C4-2B (cell line): ENCODE measurements at regions not wholly inside any gene's neighbourhood (a gene's known extent, or its start where the extent isn't known, plus 50 kb on each side); places are given as distances from the start of the nearest gene placed in this dataset.

Experiments
- H3K27ac ChIP-seq: fragments of 450-650 bp; 2 replicates; pipeline ENCODE4 v1.5.1; 2017
- ZFX ChIP-seq: fragments of 450-650 bp; IDR thresholded peaks from 2 replicates; pipeline ENCODE4 v1.6.1; 2017
- TF ChIP-seq, protein P1 (sequence below): fragments of 450-650 bp; conservative IDR thresholded peaks from 2 replicates; pipeline ENCODE4 v1.5.1; 2017; ENCODE audit warnings: mild to moderate bottlenecking

DNA sequence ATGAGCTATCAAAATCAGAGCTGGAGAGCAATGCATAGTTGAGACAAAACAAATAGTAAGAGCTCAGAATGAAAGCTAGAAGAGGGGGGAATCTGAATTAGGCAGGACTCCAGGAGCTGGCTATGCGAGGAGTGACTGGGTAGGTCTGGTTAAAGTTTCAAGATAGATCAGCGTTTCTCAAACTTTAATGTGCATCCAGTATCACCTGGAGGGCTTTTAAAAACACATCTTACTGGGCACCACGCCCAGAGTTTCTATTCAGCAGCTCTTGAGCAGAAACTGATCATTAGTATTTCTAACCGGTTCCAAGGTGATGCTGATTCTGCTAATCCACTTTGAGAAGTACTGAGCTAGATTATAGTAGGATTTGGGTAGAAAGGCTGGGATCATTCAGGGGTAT is 96.2 kb upstream of the ACP3 start:
- TF ChIP-seq, protein P1, sequence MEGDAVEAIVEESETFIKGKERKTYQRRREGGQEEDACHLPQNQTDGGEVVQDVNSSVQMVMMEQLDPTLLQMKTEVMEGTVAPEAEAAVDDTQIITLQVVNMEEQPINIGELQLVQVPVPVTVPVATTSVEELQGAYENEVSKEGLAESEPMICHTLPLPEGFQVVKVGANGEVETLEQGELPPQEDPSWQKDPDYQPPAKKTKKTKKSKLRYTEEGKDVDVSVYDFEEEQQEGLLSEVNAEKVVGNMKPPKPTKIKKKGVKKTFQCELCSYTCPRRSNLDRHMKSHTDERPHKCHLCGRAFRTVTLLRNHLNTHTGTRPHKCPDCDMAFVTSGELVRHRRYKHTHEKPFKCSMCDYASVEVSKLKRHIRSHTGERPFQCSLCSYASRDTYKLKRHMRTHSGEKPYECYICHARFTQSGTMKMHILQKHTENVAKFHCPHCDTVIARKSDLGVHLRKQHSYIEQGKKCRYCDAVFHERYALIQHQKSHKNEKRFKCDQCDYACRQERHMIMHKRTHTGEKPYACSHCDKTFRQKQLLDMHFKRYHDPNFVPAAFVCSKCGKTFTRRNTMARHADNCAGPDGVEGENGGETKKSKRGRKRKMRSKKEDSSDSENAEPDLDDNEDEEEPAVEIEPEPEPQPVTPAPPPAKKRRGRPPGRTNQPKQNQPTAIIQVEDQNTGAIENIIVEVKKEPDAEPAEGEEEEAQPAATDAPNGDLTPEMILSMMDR: no peak
- TF ChIP-seq ZFX: no peak
- no peak overlapping the region for H3K27ac ChIP-seq

DNA sequence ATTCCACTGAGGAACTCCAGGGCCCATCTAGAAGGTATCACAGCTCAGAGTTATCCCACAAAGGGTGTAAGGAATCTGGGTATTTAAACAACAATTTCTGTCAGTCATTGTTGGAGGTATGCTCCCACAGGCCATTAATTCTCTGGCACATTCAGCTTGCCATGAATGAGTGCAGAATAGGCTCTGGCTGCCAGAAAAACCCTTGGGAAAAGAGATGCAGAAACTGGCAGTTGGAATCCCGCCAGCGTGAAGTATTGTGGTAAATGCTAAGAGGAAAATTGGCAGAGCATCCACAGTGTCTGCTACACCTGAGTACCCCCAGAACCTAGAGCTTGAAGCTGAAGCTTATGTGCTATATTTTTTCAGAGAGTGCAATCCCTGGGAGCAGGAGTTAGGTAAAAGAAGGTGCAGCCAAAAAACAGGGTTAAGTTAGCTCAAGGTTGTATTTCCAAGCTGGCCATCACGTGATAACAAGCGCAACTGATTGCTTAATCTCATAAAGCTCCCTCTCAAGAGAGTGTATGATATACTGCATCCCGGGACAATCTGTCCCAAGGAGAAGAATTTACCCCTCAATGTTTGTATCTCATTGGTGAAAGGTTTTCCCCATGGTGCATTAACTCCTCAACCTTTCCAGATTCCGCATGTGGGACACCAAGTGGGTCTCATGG is 94.2 kb upstream of the ACP3 start:
- no peak overlapping the region for H3K27ac ChIP-seq

DNA sequence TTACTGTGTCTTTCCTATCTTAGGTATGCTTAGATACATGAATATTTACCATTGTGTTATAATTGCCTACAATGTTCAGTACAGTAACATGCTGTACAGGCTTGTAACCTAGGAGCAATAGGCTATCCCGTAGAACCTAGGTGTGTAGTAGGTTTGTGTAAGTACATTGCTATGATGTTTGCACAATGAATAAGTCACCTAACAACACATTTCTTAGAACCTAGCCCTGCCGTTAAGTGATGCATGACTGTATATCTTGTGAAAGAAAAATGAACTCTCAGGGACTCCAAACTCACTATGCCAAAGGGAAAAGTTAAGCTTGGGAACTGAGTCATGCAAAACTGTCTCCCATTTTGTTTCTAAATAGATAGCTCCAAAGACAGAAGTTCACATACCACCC is 91.5 kb upstream of the ACP3 start:
- no peak for TF ChIP-seq ZFX
- TF ChIP-seq, protein P1: no peak
- H3K27ac ChIP-seq: no peak overlapping the region

More for the DNA sequence above, 94.2 kb upstream of the ACP3 start:
- no peak for TF ChIP-seq ZFX
- TF ChIP-seq, protein P1: no peak

DNA sequence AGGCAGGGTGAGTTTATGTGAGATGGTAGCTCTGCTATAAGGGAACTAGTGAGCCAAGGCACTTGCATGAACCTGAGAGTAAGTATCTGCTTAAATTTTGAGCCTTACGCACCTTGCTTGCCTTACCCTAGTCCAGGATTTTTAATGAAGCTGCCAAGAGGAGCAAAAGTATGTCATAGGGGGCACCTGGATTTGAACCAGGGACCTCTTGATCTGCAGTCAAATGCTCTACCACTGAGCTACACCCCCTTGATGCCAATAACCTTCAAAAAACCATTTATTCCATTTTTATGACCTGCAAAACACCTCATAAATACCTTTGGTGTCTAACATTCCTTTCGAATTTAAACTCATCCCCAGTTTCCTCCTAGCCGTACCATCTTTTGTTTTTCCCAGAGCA is 88.3 kb upstream of the ACP3 start:
- no peak overlapping the region for H3K27ac ChIP-seq
- no peak for TF ChIP-seq ZFX
- TF ChIP-seq, protein P1: no peak

DNA sequence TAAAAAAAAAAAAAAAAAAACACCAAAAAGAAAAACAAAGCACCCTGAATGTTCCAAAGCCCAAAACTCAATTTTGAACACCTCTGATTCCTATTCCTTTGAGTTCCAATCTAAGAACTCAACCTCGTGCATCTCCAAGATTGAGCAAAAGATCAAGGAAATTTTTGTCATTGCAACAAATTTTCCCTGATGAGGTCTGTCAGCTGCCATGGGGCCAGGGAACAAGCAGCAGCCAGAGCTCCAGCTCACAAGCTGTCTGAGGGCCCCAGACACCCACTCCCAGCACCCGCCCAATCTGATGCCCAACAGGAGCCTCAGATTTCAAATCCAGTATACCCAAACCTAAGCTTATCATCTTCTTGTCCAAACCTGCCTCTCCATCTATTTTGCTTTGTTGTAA is 87.6 kb upstream of the ACP3 start:
- no peak overlapping the region for H3K27ac ChIP-seq
- TF ChIP-seq ZFX: no peak
- TF ChIP-seq, protein P1: no peak

DNA sequence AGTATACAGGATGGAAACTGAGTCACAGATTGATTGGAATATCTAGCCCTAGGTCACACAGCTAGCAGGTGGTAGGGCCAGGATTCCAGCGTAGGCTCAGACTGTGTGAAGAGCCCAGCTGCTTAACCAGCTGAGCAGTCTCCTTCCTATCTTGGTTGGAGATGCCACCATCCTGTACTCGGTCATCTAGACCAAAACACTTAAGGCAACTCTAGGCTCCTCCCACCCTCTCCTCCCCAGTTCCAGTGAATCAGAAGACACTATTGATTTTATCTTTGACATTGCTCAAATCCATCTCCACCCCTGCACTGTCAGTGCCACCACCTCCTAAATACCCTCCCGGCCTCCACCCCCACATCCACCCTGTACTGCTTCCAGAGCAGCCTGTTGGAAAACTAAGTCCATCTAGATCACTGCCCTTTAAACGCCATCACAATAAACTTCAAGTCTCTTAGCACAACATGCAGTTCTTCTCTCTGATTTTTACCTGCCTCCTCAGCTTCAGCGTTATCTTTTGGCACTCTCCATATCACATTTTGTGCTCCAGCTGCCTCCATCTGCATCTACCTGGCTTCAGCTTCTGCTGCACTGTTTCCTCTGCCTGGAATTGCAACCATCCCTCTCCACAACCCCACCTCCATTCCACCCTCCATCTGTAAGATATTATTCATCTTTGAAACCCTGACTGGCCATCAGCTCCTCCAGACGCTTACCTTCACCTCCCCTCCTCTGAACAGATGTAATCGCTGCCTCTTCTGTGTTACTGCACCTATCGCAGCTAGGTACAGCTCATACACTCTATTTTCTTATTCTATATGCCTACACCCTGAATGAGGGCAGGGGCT is 86.8 kb upstream of the ACP3 start:
- no peak overlapping the region for H3K27ac ChIP-seq
- TF ChIP-seq ZFX: no peak
- TF ChIP-seq, protein P1: no peak

DNA sequence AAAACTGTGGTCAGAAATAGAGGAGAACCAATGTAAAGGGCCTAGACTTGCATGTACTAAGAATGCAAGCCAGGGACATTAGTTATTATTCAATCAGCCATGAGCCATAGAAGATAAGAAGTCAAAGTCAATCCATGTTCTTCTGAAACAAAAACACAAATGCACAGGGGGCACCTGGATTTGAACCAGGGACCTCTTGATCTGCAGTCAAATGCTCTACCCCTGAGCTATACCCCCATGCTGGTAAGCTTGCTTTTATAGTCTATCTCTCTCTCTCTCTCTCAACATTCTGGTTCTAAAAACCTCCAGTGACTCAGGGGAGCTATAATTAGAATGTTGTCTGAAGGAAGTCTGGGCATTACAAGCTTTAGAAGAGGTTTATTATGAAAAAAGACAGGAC is 85.6 kb upstream of the ACP3 start:
- TF ChIP-seq ZFX: no peak
- TF ChIP-seq, protein P1: no peak
- no peak overlapping the region for H3K27ac ChIP-seq
